Activated CD8-positive, alpha-beta T cell treated with anti-CD3 and anti-CD28 coated beads for 36 hours (primary cell): ENCODE measurements at regions not wholly inside any gene's neighbourhood (a gene's known extent, or its start where the extent isn't known, plus 50 kb on each side); places are given as distances from the start of the nearest gene placed in this dataset.

ENCODE experiments used
- ATAC-seq: fragments of 200-7000 bp; cut with Tn5 transposase; one replicate; pipeline ENCODE4 v1.10.0; 2021; ENCODE audit warnings: mild to moderate bottlenecking, moderate library complexity
- CTCF ChIA-PET: fragments of 350-600 bp; sonication (Branson Sonifier 250); formaldehyde crosslinking; loops from one replicate; lab custom pipeline; 2021; ENCODE audit warnings: antibody characterized with exemption; lab: Charles Lee
- POLR2A ChIA-PET: fragments of 350-600 bp; sonication (Branson Sonifier 250); formaldehyde crosslinking; loops from one replicate; lab custom pipeline; 2021; ENCODE audit warnings: antibody characterized with exemption; lab: Charles Lee
- DNase-seq: peaks from one replicate; pipeline ENCODE4 v3.0.0-alpha.2; 2020
- H3K27ac Mint-ChIP-seq: one replicate; pipeline ENCODE4 v1.8.0; 2021; ENCODE audit warnings: mild to moderate bottlenecking, mixed read lengths
- H3K27me3 Mint-ChIP-seq: one replicate; pipeline ENCODE4 v1.8.0; 2021; ENCODE audit warnings: mixed read lengths
- H3K36me3 Mint-ChIP-seq: one replicate; pipeline ENCODE4 v1.8.0; 2021; ENCODE audit warnings: low read depth, mixed read lengths
- H3K4me1 Mint-ChIP-seq: one replicate; pipeline ENCODE4 v1.8.0; 2021; ENCODE audit warnings: low read depth, mixed read lengths
- H3K4me3 Mint-ChIP-seq: one replicate; pipeline ENCODE4 v1.8.0; 2021; ENCODE audit warnings: mild to moderate bottlenecking, moderate library complexity, mixed read lengths
- H3K9me3 Mint-ChIP-seq: one replicate; pipeline ENCODE4 v1.8.0; 2021; ENCODE audit warnings: mixed read lengths
- intact Hi-C: fragments of 100-400 bp; cut with micrococcal nuclease; formaldehyde crosslinking; loops from one replicate; pipeline ENCODE4 v1.10.0; 2022
- TF ChIP-seq, protein P1 (sequence below): fragments of 200-600 bp; IDR thresholded peaks from one replicate; pipeline ENCODE4 v1.8.0; 2022; ENCODE audit warnings: antibody characterized with exemption, mild to moderate bottlenecking

DNA sequence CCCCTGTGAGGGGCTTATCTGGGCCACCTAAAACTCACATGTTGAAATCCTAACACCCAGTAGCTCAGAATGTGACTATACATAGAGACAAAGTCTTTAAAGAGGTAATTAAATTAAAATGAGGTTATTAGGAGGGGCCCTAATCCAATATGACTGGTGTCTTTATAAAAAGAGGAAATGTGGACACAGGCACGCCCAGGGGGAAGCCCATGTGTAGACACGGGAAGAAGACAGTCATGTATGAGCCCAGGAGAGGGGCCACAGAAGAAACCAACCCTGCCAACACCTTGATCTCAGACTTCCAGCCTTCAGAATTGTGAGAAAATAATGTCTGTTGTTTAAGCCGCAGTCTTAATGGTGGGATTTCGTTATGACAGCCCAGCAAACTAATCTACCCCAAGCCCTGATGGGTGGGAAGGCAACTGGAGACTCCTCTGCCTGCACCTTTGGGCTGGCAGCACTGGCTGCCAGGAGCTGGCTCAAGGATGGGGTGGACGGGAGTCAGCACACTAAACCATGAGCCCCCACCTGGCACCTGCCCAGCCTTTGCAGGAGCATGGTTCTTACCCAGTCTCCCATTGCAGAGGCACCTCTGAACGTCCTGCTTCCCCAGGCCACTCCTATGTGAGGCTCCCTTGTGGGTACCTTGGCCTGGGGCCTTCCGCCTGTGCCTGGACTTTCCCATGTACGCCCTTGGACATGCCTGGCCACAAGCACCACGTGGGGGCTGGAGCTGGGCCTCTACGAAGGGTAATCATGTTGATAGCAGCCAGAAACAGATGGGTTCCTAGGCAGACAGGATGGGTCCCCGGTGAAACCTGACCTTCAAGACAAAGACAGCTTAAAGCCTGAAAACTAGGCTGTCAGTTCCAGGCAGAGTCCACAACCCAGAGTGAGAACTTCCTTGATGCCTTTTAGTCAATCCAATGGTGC lies 57.1 kb upstream of the DMRTB1 start:
- TF ChIP-seq, protein P1, sequence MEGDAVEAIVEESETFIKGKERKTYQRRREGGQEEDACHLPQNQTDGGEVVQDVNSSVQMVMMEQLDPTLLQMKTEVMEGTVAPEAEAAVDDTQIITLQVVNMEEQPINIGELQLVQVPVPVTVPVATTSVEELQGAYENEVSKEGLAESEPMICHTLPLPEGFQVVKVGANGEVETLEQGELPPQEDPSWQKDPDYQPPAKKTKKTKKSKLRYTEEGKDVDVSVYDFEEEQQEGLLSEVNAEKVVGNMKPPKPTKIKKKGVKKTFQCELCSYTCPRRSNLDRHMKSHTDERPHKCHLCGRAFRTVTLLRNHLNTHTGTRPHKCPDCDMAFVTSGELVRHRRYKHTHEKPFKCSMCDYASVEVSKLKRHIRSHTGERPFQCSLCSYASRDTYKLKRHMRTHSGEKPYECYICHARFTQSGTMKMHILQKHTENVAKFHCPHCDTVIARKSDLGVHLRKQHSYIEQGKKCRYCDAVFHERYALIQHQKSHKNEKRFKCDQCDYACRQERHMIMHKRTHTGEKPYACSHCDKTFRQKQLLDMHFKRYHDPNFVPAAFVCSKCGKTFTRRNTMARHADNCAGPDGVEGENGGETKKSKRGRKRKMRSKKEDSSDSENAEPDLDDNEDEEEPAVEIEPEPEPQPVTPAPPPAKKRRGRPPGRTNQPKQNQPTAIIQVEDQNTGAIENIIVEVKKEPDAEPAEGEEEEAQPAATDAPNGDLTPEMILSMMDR = no peak
- DNase-seq = no peak
- CTCF ChIA-PET = interaction anchor here (4.8 to 9.5 kb wide), 2 partner anchors 8 to 124 kb away, joined by 16 to 60 read pairs; no protein-coding TSS in a partner anchor
- POLR2A ChIA-PET = no interaction called here
- Mint-ChIP-seq H3K27me3 (no peaks in the 10 kb centered on the region), H3K4me3 (no peak overlapping the region), H3K36me3 (no peaks in the 10 kb centered on the region), H3K9me3 (no peaks in the 10 kb centered on the region), H3K4me1 (no peaks in the 10 kb centered on the region), H3K27ac (no peak overlapping the region)
- no peak for ATAC-seq
- intact Hi-C loops = no loop called here

DNA sequence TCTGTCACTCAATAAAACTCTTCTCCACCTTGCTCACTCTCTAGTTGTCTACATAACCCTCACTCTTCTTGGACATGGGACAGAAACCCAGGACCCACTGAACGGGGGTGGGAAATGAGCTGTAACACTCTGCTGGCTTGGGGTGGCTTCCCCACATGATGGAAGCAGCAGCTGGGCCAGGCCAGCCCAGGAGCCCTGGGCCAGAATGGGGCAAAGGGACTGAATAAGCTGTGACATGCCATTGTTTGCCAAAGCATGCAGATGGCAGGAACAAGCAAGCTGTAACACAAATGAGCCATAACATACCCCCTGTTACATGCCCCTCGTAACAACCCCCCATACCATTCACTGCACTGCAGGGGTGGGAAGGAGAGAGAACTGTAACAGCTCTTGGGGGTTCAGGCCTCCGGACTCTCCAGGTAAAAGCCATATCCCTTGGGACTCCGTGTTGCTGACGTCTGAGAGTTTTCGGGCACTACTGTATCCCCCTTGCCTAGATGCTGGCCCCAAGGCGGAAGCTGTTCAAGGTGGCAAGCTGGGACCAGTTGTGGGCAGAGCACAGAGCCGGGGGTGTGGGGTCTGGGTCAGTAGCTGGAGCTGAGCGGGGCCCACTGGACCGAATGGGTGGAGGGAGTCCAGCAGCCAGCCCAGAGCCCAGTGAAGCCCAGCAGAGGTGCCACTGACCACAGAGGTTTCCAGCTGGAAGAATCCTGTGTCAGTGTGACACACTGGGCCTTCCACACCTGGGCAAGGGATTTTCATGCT lies 56.1 kb upstream of the DMRTB1 start:
- POLR2A ChIA-PET = interaction anchor here (1.6 kb wide), 1 partner anchor 10 kb away, joined by 7 read pairs; no protein-coding TSS in a partner anchor
- Mint-ChIP-seq H3K9me3 (no peaks in the 10 kb centered on the region), H3K27ac (no peak overlapping the region), H3K4me1 (peaks cover 3% of the 10 kb centered on the region), H3K4me3 (no peak overlapping the region), H3K36me3 (no peaks in the 10 kb centered on the region), H3K27me3 (no peaks in the 10 kb centered on the region)
- TF ChIP-seq, protein P1 = no peak
- intact Hi-C loops = no loop called here
- ATAC-seq (no peak), DNase-seq (no peak)
- CTCF ChIA-PET = interaction anchor here (1.0 to 9.5 kb wide), 3 partner anchors 9 to 125 kb away, joined by 3 to 60 read pairs (median 16); no protein-coding TSS in a partner anchor

DNA sequence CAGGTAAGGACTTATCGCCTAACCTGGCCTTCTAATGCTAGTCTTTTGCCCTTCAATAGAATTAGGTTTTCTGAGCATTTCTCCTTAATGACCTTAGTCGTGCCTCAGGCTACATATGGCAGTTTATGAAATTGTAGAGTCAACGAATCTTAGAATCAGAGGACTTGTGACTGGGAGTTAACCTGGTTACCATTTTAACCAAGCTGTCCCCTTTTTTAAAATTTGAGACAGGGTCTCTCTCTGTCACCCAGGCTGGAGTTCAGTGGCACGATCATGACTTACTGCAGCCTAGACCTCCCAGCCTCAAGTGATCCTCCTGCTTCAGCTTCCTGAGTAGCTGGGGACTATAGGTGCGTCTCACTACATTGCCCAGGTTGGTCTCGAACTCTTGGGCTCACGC lies 53.5 kb upstream of the DMRTB1 start:
- ATAC-seq (no peak), DNase-seq (no peak)
- H3K36me3 Mint-ChIP-seq = no peaks in the 10 kb centered on the region
- H3K27me3 Mint-ChIP-seq = no peaks in the 10 kb centered on the region
- intact Hi-C loops = no loop called here
- H3K4me1 Mint-ChIP-seq = peaks cover 16% of the 10 kb centered on the region
- H3K27ac Mint-ChIP-seq = no peak overlapping the region
- H3K4me3 Mint-ChIP-seq = no peak overlapping the region
- ChIA-PET POLR2A (interaction anchor here (0.5 kb wide), 1 partner anchor 530 kb away, joined by 3 read pairs; no protein-coding TSS in a partner anchor), CTCF (interaction anchor here (1.6 to 9.5 kb wide), 3 partner anchors 8 to 128 kb away, joined by 5 to 60 read pairs (median 16); no protein-coding TSS in a partner anchor)
- TF ChIP-seq, protein P1 = no peak
- H3K9me3 Mint-ChIP-seq = no peaks in the 10 kb centered on the region

DNA sequence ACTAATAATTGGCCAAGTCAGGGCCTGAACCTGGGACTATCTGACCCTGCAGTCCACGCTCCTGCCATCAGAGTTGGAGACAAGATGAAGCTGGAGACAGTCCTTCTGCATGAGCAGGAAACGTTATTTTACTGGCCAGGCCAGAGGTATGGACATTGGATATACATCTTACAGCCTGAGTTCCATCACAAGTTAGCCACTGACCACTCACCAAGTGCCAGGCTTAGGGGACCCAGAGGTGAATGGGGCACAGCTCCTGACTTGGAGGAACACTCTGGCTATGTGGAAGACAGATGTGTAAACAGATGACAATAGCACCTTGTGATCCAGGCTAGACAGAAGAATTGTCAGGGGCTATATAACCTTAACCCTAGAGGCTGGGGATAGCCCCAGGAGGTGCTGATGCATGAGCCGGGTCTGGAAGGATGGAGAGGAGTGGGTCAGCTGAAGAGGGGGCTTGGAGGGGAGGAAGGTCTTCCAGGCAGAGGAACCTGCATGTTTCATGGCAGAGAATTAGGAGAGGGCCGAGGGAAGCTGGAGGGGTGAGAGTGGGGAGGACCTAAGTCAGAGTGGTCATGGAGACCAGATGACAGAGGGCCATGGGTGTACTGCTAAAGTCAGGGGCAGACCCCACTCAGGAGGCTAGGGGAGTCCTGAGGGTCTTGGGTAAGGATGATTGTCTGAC lies 52.5 kb upstream of the DMRTB1 start:
- no peaks in the 10 kb centered on the region for H3K9me3 Mint-ChIP-seq
- no peak overlapping the region for H3K4me3 Mint-ChIP-seq
- intact Hi-C loops = no loop called here
- peaks cover 25% of the 10 kb centered on the region for H3K4me1 Mint-ChIP-seq
- no peak for DNase-seq
- no peak for ATAC-seq
- POLR2A ChIA-PET = interaction anchor here (0.8 kb wide), 1 partner anchor 164 kb away, joined by 3 read pairs; no protein-coding TSS in a partner anchor
- no peaks in the 10 kb centered on the region for H3K36me3 Mint-ChIP-seq
- CTCF ChIA-PET = interaction anchor here (4.8 to 9.5 kb wide), 2 partner anchors 13 to 128 kb away, joined by 16 to 60 read pairs; no protein-coding TSS in a partner anchor
- TF ChIP-seq, protein P1 = no peak
- H3K27ac Mint-ChIP-seq = no peak overlapping the region
- H3K27me3 Mint-ChIP-seq = no peaks in the 10 kb centered on the region
